ENCODE measurements at regions not wholly inside any gene's neighbourhood (a gene's known extent, or its start where the extent isn't known, plus 50 kb on each side); places are given as distances from the start of the nearest gene placed in this dataset.

- DNase-seq = peak; percentile 21
- Histone ChIP-seq H3K27me3 (ENCODE audit: control insufficient read depth, insufficient read depth, low read length) (no peaks in the 10 kb centered on the region), H3K27ac (ENCODE audit: low read length) (peak overlapping the region; percentile 1), H3K36me3 (ENCODE audit: control insufficient read depth, insufficient read depth, low read length) (no peaks in the 10 kb centered on the region), H3K4me1 (ENCODE audit: control insufficient read depth, insufficient read depth, low read length) (peaks cover 3% of the 10 kb centered on the region), H3K9me3 (replicated peaks; ENCODE audit: control insufficient read depth, low read depth, low read length) (peaks cover 3% of the 10 kb centered on the region), H3K4me3 (ENCODE audit: low read length) (no peak overlapping the region)
- WGBS (ENCODE audit: insufficient coverage) = no CpG with 5 or more reads among the region's 6 CpGs
Measured at GRCh38 chr1:172818841-172819527, 160.1 kb downstream of the FASLG start.

- WGBS (ENCODE audit: insufficient coverage) = no CpG with 5 or more reads among the region's 4 CpGs
Measured at GRCh38 chr1:172820475-172821158, 161.7 kb downstream of the FASLG start.

DNA sequence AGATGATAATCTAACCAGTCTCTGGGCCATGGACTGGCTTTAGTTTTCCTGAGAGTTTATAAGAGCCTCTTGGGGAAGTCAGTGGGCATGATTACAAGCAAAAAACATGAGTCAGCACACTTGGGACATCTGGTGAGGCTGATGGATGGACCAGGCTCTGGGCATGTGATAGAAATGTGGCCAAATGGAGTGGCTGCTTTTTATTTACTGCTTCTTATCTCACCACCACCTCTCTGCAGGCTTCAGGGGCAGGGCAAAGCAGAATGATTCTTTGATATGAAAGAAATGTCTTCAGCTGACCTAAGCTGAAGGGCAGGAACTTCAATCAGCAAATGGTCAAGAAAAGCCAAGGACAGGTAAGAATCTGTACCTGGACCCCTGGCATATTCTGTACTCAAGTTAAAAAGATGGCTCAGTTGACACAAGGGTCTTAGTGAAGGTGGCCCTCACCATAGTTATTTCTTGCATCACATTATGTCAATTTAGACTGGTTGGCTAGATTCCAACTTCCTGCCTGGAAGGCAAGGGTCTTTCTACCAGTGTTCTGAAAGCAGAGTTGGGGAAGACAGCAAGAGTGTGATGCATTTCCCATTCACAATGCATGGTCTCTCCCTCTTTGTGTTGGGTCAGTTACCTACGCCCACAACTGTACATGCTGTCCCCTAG lies 162.8 kb downstream of the FASLG start:
- WGBS (ENCODE audit: insufficient coverage) = 100% methylated on average over 1 of the region's 1 CpG
- Histone ChIP-seq H3K4me1 (ENCODE audit: control insufficient read depth, insufficient read depth, low read length) (peaks cover 5% of the 10 kb centered on the region), H3K27ac (ENCODE audit: low read length) (no peak overlapping the region), H3K4me3 (ENCODE audit: low read length) (no peak overlapping the region), H3K36me3 (ENCODE audit: control insufficient read depth, insufficient read depth, low read length) (no peaks in the 10 kb centered on the region), H3K27me3 (ENCODE audit: control insufficient read depth, insufficient read depth, low read length) (no peaks in the 10 kb centered on the region), H3K9me3 (replicated peaks; ENCODE audit: control insufficient read depth, low read depth, low read length) (no peaks in the 10 kb centered on the region)
- peak; percentile 34 for DNase-seq

More at GRCh38 chr1:172820475-172821158, 161.7 kb downstream of the FASLG start:
- no peak for DNase-seq
- no peak overlapping the region for H3K27ac ChIP-seq (ENCODE audit: low read length)
- H3K27me3 ChIP-seq (ENCODE audit: control insufficient read depth, insufficient read depth, low read length) = no peaks in the 10 kb centered on the region
- peaks cover 3% of the 10 kb centered on the region for H3K4me1 ChIP-seq (ENCODE audit: control insufficient read depth, insufficient read depth, low read length)
- no peaks in the 10 kb centered on the region for H3K36me3 ChIP-seq (ENCODE audit: control insufficient read depth, insufficient read depth, low read length)
- H3K9me3 ChIP-seq (replicated peaks; ENCODE audit: control insufficient read depth, low read depth, low read length) = no peaks in the 10 kb centered on the region
- no peak overlapping the region for H3K4me3 ChIP-seq (ENCODE audit: low read length)

- Histone ChIP-seq H3K4me1 (ENCODE audit: control insufficient read depth, insufficient read depth, low read length) (peaks cover 5% of the 10 kb centered on the region), H3K4me3 (ENCODE audit: low read length) (no peak overlapping the region), H3K27me3 (ENCODE audit: control insufficient read depth, insufficient read depth, low read length) (no peaks in the 10 kb centered on the region), H3K36me3 (ENCODE audit: control insufficient read depth, insufficient read depth, low read length) (no peaks in the 10 kb centered on the region), H3K9me3 (replicated peaks; ENCODE audit: control insufficient read depth, low read depth, low read length) (no peaks in the 10 kb centered on the region), H3K27ac (ENCODE audit: low read length) (no peak overlapping the region)
- no CpG with 5 or more reads among the region's 1 CpG for WGBS (ENCODE audit: insufficient coverage)
- DNase-seq = no peak
Measured at GRCh38 chr1:172822886-172823285, 164.0 kb downstream of the FASLG start.

DNA sequence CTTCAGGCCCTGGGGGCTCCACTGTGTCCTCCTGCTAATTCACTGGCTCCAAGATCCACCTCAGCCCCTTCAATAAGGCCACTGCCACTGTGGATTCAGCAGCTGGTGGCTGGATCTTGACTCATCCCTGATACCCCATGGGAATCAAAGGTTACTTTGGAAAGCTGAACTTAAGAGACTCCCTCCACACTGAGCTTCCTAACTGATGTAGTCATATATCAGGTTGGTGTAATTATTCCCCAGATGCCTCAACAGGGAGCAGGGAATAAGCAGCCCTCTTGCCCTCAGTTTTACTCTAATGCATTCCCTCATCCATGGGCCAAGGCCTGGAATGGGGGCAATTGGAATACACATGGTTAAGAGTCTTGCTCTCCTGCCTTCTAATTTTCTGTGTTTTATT lies 164.6 kb downstream of the FASLG start:
- H3K4me1 ChIP-seq (ENCODE audit: control insufficient read depth, insufficient read depth, low read length) = peaks cover 5% of the 10 kb centered on the region
- H3K9me3 ChIP-seq (replicated peaks; ENCODE audit: control insufficient read depth, low read depth, low read length) = no peaks in the 10 kb centered on the region
- H3K4me3 ChIP-seq (ENCODE audit: low read length) = no peak overlapping the region
- H3K36me3 ChIP-seq (ENCODE audit: control insufficient read depth, insufficient read depth, low read length) = no peaks in the 10 kb centered on the region
- H3K27ac ChIP-seq (ENCODE audit: low read length) = no peak overlapping the region
- peak; percentile 12 for DNase-seq
- no peaks in the 10 kb centered on the region for H3K27me3 ChIP-seq (ENCODE audit: control insufficient read depth, insufficient read depth, low read length)

DNA sequence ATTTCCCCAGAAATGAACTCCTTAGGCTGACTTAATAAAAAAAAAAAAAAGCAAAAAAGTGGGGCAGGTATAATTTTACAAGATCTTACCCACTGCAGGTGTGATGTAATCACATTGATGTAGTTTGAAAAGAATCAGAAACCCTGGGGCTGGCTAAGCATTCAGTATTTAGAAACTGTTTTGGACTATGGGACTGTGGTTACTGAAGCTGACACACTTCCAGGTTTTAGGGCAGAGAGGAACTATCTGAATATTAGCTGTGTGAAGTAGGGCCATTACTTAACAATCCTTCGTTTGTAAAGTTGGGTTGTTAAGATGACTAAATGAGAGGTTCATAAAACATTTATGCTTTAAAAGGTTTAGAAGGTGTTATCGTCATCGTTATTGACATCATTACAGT lies 165.3 kb downstream of the FASLG start:
- WGBS (ENCODE audit: insufficient coverage) = 40% methylated on average over 1 of the region's 3 CpGs
- Histone ChIP-seq H3K4me1 (ENCODE audit: control insufficient read depth, insufficient read depth, low read length) (peaks cover 3% of the 10 kb centered on the region), H3K27me3 (ENCODE audit: control insufficient read depth, insufficient read depth, low read length) (no peaks in the 10 kb centered on the region), H3K27ac (ENCODE audit: low read length) (no peak overlapping the region), H3K36me3 (ENCODE audit: control insufficient read depth, insufficient read depth, low read length) (no peaks in the 10 kb centered on the region), H3K9me3 (replicated peaks; ENCODE audit: control insufficient read depth, low read depth, low read length) (no peaks in the 10 kb centered on the region), H3K4me3 (ENCODE audit: low read length) (no peak overlapping the region)
- DNase-seq = peak; percentile 26

- Histone ChIP-seq H3K27me3 (ENCODE audit: control insufficient read depth, insufficient read depth, low read length) (no peaks in the 10 kb centered on the region), H3K36me3 (ENCODE audit: control insufficient read depth, insufficient read depth, low read length) (no peaks in the 10 kb centered on the region), H3K4me1 (ENCODE audit: control insufficient read depth, insufficient read depth, low read length) (peaks cover 3% of the 10 kb centered on the region), H3K27ac (ENCODE audit: low read length) (peak overlapping the region; percentile 49), H3K9me3 (replicated peaks; ENCODE audit: control insufficient read depth, low read depth, low read length) (no peaks in the 10 kb centered on the region), H3K4me3 (ENCODE audit: low read length) (no peak overlapping the region)
- WGBS (ENCODE audit: insufficient coverage) = 61% methylated on average over 7 of the region's 10 CpGs
- DNase-seq = peak; percentile 95
Measured at GRCh38 chr1:172826096-172826741, 167.3 kb downstream of the FASLG start.

GRCh38 chr1:172827301-172827700 lies 168.4 kb downstream of the FASLG start:
- no peaks in the 10 kb centered on the region for H3K9me3 ChIP-seq (replicated peaks; ENCODE audit: control insufficient read depth, low read depth, low read length)
- peaks cover 3% of the 10 kb centered on the region for H3K4me1 ChIP-seq (ENCODE audit: control insufficient read depth, insufficient read depth, low read length)
- H3K27ac ChIP-seq (ENCODE audit: low read length) = no peak overlapping the region
- no peak for DNase-seq
- H3K4me3 ChIP-seq (ENCODE audit: low read length) = no peak overlapping the region
- no CpG with 5 or more reads among the region's 1 CpG for WGBS (ENCODE audit: insufficient coverage)
- H3K36me3 ChIP-seq (ENCODE audit: control insufficient read depth, insufficient read depth, low read length) = no peaks in the 10 kb centered on the region
- no peaks in the 10 kb centered on the region for H3K27me3 ChIP-seq (ENCODE audit: control insufficient read depth, insufficient read depth, low read length)

GRCh38 chr1:172827841-172828240 lies 168.9 kb downstream of the FASLG start:
- Histone ChIP-seq H3K36me3 (ENCODE audit: control insufficient read depth, insufficient read depth, low read length) (no peaks in the 10 kb centered on the region), H3K9me3 (replicated peaks; ENCODE audit: control insufficient read depth, low read depth, low read length) (no peaks in the 10 kb centered on the region), H3K27ac (ENCODE audit: low read length) (no peak overlapping the region), H3K27me3 (ENCODE audit: control insufficient read depth, insufficient read depth, low read length) (no peaks in the 10 kb centered on the region), H3K4me3 (ENCODE audit: low read length) (no peak overlapping the region), H3K4me1 (ENCODE audit: control insufficient read depth, insufficient read depth, low read length) (peaks cover 3% of the 10 kb centered on the region)
- no peak for DNase-seq
- 78% methylated on average over 2 of the region's 2 CpGs for WGBS (ENCODE audit: insufficient coverage)

Data from muscle of leg (tissue), 3 donors.